Ishikawa (cell line): ENCODE measurements at regions not wholly inside any gene's neighbourhood (a gene's known extent, or its start where the extent isn't known, plus 50 kb on each side); places are given as distances from the start of the nearest gene placed in this dataset.

ENCODE experiments used
- CEBPB ChIP-seq: IDR thresholded peaks from 2 replicates; pipeline ENCODE4 v1.6.1; 2012
- CREB1 ChIP-seq: IDR thresholded peaks from 2 replicates; pipeline ENCODE4 v1.6.1; 2012; ENCODE audit warnings: low read depth
- EGR1 ChIP-seq: IDR thresholded peaks from 2 replicates; pipeline ENCODE4 v1.6.1; 2012
- EP300 ChIP-seq: IDR thresholded peaks from 2 replicates; pipeline ENCODE4 v1.6.1; 2012; ENCODE audit warnings: borderline replicate concordance
- FOXM1 ChIP-seq: IDR thresholded peaks from 2 replicates; pipeline ENCODE4 v1.6.1; 2012; ENCODE audit warnings: low read depth, borderline replicate concordance
- MAX ChIP-seq: IDR thresholded peaks from 2 replicates; pipeline ENCODE4 v1.6.1; 2012
- NFIC ChIP-seq: IDR thresholded peaks from 2 replicates; pipeline ENCODE4 v1.6.1; 2012
- REST ChIP-seq: IDR thresholded peaks from 2 replicates; pipeline ENCODE4 v1.6.1; 2012; ENCODE audit warnings: low read depth, mild to moderate bottlenecking
- TAF1 ChIP-seq: IDR thresholded peaks from 2 replicates; pipeline ENCODE4 v1.6.1; 2012; ENCODE audit warnings: low read depth, mild to moderate bottlenecking
- TEAD4 ChIP-seq: IDR thresholded peaks from 2 replicates; pipeline ENCODE4 v1.6.1; 2012
- YY1 ChIP-seq: IDR thresholded peaks from 2 replicates; pipeline ENCODE4 v1.6.1; 2012; ENCODE audit warnings: low read depth
- TF ChIP-seq, protein P1 (sequence below): IDR thresholded peaks from 2 replicates; pipeline ENCODE4 v1.6.1; 2012

DNA sequence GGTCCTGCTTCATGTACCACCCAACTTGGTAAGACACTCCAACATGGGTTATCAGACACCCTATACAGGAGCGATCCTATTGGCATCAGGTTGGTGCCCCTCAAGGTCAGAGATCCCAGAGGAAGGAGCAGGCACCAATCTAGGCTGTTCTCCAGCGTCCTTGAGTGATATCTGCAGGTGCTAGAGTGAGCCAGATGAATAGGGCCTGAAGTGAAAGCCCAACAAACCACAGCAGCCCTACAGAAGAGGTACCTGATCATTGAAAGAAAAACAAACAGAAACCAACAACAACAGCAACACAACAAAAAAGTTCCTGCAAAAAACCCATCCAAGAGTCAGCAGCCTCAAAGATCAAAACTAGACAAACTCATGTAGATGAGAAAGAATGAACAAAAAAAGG is 584.8 kb downstream of the HINT1 start:
- TF ChIP-seq, protein P1, sequence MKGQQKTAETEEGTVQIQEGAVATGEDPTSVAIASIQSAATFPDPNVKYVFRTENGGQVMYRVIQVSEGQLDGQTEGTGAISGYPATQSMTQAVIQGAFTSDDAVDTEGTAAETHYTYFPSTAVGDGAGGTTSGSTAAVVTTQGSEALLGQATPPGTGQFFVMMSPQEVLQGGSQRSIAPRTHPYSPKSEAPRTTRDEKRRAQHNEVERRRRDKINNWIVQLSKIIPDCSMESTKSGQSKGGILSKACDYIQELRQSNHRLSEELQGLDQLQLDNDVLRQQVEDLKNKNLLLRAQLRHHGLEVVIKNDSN = no peak
- no peak for TF ChIP-seq EP300
- no peak for TF ChIP-seq CEBPB
- TF ChIP-seq REST = no peak
- no peak for TF ChIP-seq MAX
- TF ChIP-seq TAF1 = no peak
- TF ChIP-seq TEAD4 = no peak
- no peak for TF ChIP-seq NFIC
- no peak for TF ChIP-seq YY1
- no peak for TF ChIP-seq CREB1
- TF ChIP-seq FOXM1 = no peak
- TF ChIP-seq EGR1 = no peak
